WTC11 (cell line): ENCODE measurements at regions not wholly inside any gene's neighbourhood (a gene's known extent, or its start where the extent isn't known, plus 50 kb on each side); places are given as distances from the start of the nearest gene placed in this dataset.

Experiments used
- ESRRA ChIP-seq: sonication (generic); formaldehyde crosslinking; IDR thresholded peaks from 2 replicates; pipeline ENCODE4 v1.8.1; 2022; ENCODE audit warnings: mild to moderate bottlenecking, missing genetic modification reagents, borderline replicate concordance
- GABPB1 ChIP-seq: sonication (generic); formaldehyde crosslinking; IDR thresholded peaks from 2 replicates; pipeline ENCODE4 v1.8.1; 2023; ENCODE audit warnings: mild to moderate bottlenecking, missing genetic modification reagents
- GTF2I ChIP-seq: fragments of 250-450 bp; sonication (Bioruptor Pico); conservative IDR thresholded peaks from 2 replicates; pipeline ENCODE4 v1.4.0; 2021; ENCODE audit warnings: mild to moderate bottlenecking
- IRF2 ChIP-seq: sonication (generic); formaldehyde crosslinking; IDR thresholded peaks from 2 replicates; pipeline ENCODE4 v1.8.0; 2022; ENCODE audit warnings: low read depth, missing genetic modification reagents, borderline replicate concordance
- KAT7 ChIP-seq: sonication (generic); formaldehyde crosslinking; IDR thresholded peaks from 2 replicates; pipeline ENCODE4 v1.8.1; 2023; ENCODE audit warnings: missing genetic modification reagents, mild to moderate bottlenecking, borderline replicate concordance
- ZBTB21 ChIP-seq: sonication (generic); formaldehyde crosslinking; IDR thresholded peaks from 2 replicates; pipeline ENCODE4 v1.8.1; 2023; ENCODE audit warnings: mild to moderate bottlenecking, missing genetic modification reagents, borderline replicate concordance
- ZNF263 ChIP-seq: sonication (generic); formaldehyde crosslinking; IDR thresholded peaks from 2 replicates; pipeline ENCODE4 v1.8.1; 2022; ENCODE audit warnings: low read depth, mild to moderate bottlenecking, moderate library complexity, missing genetic modification reagents
- TF ChIP-seq, protein P1 (sequence below): sonication (generic); formaldehyde crosslinking; IDR thresholded peaks from 2 replicates; pipeline ENCODE4 v1.8.0; 2022; ENCODE audit warnings: mild to moderate bottlenecking, missing genetic modification reagents
- TF ChIP-seq, protein P2 (sequence below): sonication (generic); formaldehyde crosslinking; IDR thresholded peaks from 2 replicates; pipeline ENCODE4 v1.8.1; 2023; ENCODE audit warnings: mild to moderate bottlenecking, moderate library complexity, missing genetic modification reagents
- TF ChIP-seq, protein P3 (sequence below): sonication (generic); formaldehyde crosslinking; IDR thresholded peaks from 2 replicates; pipeline ENCODE4 v1.8.0; 2022; ENCODE audit warnings: missing genetic modification reagents
- TF ChIP-seq, protein P4 (sequence below): sonication (generic); formaldehyde crosslinking; IDR thresholded peaks from 2 replicates; pipeline ENCODE4 v1.8.1; 2023; ENCODE audit warnings: mild to moderate bottlenecking, missing genetic modification reagents, borderline replicate concordance
- TF ChIP-seq, protein P5 (sequence below): fragments of 250-450 bp; sonication (Bioruptor Pico); IDR thresholded peaks from 2 replicates; pipeline ENCODE4 v1.9.0; 2021; ENCODE audit warnings: mild to moderate bottlenecking
- TF ChIP-seq, protein P6 (sequence below): sonication (generic); formaldehyde crosslinking; IDR thresholded peaks from 2 replicates; pipeline ENCODE4 v1.8.0; 2023; ENCODE audit warnings: missing genetic modification reagents
- TF ChIP-seq, protein P7 (sequence below): fragments of 250-450 bp; sonication (Bioruptor Pico); conservative IDR thresholded peaks from 2 replicates; pipeline ENCODE4 v1.9.0; 2021; ENCODE audit warnings: mild to moderate bottlenecking

DNA sequence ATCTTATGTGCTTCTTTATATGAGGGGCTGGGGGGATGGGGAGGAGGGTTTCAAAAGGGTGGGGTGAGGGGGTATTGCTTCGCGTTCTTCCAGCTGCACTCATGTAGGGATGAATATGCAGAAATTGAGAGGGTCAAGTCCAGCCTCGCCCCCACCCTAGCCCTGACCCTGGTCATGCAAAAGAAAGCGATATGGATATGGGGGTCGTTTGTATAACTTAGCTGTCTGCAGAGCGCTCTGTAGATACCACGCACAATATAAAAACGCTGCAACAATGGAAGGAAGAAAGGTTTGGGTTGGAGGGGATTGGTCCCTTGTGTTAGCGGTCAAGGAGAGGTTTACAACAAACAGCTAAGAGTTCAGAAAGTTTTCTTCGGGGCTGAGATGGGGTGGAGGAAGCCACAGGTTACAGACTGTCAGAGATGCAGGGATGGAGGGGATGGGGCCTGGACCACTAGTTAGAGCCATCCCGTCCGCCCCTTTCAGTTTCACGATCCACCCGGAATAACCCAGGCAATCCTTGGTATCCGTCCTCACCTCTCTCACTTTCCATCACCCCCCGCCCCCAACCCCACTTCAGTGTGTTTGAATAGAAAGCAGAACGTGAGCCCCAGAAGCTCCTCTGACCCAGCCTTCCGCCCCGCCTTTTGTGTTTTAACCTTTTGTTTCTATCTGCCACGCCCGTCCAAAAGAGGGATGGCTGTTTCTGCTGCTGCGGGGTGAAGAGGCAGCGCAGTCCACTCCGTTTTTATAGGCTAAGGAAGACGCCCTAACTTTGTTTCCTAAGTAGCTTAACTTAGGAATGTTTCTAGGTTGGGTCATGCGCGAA, 73.5 kb downstream of the SOX4 start (continued):
- TF ChIP-seq, protein P1, sequence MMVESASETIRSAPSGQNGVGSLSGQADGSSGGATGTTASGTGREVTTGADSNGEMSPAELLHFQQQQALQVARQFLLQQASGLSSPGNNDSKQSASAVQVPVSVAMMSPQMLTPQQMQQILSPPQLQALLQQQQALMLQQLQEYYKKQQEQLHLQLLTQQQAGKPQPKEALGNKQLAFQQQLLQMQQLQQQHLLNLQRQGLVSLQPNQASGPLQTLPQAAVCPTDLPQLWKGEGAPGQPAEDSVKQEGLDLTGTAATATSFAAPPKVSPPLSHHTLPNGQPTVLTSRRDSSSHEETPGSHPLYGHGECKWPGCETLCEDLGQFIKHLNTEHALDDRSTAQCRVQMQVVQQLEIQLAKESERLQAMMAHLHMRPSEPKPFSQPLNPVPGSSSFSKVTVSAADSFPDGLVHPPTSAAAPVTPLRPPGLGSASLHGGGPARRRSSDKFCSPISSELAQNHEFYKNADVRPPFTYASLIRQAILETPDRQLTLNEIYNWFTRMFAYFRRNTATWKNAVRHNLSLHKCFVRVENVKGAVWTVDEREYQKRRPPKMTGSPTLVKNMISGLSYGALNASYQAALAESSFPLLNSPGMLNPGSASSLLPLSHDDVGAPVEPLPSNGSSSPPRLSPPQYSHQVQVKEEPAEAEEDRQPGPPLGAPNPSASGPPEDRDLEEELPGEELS: peak; percentile 50; the same call in 1 of the 2 replicates
- TF ChIP-seq, protein P2, sequence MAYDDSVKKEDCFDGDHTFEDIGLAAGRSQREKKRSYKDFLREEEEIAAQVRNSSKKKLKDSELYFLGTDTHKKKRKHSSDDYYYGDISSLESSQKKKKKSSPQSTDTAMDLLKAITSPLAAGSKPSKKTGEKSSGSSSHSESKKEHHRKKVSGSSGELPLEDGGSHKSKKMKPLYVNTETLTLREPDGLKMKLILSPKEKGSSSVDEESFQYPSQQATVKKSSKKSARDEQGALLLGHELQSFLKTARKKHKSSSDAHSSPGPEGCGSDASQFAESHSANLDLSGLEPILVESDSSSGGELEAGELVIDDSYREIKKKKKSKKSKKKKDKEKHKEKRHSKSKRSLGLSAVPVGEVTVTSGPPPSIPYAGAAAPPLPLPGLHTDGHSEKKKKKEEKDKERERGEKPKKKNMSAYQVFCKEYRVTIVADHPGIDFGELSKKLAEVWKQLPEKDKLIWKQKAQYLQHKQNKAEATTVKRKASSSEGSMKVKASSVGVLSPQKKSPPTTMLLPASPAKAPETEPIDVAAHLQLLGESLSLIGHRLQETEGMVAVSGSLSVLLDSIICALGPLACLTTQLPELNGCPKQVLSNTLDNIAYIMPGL (CRISPR knock-in tag): no peak
- TF ChIP-seq GABPB1 (CRISPR knock-in tag) (no peak), GTF2I (CRISPR knock-in tag) (no peak), ZNF263 (CRISPR knock-in tag) (no peak), ESRRA (CRISPR knock-in tag) (no peak), ZBTB21 (no peak), KAT7 (CRISPR knock-in tag) (no peak), IRF2 (CRISPR knock-in tag) (no peak)
- TF ChIP-seq, protein P3, sequence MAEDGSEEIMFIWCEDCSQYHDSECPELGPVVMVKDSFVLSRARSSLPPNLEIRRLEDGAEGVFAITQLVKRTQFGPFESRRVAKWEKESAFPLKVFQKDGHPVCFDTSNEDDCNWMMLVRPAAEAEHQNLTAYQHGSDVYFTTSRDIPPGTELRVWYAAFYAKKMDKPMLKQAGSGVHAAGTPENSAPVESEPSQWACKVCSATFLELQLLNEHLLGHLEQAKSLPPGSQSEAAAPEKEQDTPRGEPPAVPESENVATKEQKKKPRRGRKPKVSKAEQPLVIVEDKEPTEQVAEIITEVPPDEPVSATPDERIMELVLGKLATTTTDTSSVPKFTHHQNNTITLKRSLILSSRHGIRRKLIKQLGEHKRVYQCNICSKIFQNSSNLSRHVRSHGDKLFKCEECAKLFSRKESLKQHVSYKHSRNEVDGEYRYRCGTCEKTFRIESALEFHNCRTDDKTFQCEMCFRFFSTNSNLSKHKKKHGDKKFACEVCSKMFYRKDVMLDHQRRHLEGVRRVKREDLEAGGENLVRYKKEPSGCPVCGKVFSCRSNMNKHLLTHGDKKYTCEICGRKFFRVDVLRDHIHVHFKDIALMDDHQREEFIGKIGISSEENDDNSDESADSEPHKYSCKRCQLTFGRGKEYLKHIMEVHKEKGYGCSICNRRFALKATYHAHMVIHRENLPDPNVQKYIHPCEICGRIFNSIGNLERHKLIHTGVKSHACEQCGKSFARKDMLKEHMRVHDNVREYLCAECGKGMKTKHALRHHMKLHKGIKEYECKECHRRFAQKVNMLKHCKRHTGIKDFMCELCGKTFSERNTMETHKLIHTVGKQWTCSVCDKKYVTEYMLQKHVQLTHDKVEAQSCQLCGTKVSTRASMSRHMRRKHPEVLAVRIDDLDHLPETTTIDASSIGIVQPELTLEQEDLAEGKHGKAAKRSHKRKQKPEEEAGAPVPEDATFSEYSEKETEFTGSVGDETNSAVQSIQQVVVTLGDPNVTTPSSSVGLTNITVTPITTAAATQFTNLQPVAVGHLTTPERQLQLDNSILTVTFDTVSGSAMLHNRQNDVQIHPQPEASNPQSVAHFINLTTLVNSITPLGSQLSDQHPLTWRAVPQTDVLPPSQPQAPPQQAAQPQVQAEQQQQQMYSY: 0 out of 2 replicates have a peak, but pooled peaks have one; percentile 33
- TF ChIP-seq, protein P4, sequence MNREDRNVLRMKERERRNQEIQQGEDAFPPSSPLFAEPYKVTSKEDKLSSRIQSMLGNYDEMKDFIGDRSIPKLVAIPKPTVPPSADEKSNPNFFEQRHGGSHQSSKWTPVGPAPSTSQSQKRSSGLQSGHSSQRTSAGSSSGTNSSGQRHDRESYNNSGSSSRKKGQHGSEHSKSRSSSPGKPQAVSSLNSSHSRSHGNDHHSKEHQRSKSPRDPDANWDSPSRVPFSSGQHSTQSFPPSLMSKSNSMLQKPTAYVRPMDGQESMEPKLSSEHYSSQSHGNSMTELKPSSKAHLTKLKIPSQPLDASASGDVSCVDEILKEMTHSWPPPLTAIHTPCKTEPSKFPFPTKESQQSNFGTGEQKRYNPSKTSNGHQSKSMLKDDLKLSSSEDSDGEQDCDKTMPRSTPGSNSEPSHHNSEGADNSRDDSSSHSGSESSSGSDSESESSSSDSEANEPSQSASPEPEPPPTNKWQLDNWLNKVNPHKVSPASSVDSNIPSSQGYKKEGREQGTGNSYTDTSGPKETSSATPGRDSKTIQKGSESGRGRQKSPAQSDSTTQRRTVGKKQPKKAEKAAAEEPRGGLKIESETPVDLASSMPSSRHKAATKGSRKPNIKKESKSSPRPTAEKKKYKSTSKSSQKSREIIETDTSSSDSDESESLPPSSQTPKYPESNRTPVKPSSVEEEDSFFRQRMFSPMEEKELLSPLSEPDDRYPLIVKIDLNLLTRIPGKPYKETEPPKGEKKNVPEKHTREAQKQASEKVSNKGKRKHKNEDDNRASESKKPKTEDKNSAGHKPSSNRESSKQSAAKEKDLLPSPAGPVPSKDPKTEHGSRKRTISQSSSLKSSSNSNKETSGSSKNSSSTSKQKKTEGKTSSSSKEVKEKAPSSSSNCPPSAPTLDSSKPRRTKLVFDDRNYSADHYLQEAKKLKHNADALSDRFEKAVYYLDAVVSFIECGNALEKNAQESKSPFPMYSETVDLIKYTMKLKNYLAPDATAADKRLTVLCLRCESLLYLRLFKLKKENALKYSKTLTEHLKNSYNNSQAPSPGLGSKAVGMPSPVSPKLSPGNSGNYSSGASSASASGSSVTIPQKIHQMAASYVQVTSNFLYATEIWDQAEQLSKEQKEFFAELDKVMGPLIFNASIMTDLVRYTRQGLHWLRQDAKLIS: no peak; the same call in 1 of the 2 replicates
- TF ChIP-seq, protein P5, sequence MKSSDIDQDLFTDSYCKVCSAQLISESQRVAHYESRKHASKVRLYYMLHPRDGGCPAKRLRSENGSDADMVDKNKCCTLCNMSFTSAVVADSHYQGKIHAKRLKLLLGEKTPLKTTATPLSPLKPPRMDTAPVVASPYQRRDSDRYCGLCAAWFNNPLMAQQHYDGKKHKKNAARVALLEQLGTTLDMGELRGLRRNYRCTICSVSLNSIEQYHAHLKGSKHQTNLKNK (CRISPR knock-in tag): no peak
- TF ChIP-seq, protein P6, sequence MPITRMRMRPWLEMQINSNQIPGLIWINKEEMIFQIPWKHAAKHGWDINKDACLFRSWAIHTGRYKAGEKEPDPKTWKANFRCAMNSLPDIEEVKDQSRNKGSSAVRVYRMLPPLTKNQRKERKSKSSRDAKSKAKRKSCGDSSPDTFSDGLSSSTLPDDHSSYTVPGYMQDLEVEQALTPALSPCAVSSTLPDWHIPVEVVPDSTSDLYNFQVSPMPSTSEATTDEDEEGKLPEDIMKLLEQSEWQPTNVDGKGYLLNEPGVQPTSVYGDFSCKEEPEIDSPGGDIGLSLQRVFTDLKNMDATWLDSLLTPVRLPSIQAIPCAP (CRISPR knock-in tag): no peak
- TF ChIP-seq, protein P7, sequence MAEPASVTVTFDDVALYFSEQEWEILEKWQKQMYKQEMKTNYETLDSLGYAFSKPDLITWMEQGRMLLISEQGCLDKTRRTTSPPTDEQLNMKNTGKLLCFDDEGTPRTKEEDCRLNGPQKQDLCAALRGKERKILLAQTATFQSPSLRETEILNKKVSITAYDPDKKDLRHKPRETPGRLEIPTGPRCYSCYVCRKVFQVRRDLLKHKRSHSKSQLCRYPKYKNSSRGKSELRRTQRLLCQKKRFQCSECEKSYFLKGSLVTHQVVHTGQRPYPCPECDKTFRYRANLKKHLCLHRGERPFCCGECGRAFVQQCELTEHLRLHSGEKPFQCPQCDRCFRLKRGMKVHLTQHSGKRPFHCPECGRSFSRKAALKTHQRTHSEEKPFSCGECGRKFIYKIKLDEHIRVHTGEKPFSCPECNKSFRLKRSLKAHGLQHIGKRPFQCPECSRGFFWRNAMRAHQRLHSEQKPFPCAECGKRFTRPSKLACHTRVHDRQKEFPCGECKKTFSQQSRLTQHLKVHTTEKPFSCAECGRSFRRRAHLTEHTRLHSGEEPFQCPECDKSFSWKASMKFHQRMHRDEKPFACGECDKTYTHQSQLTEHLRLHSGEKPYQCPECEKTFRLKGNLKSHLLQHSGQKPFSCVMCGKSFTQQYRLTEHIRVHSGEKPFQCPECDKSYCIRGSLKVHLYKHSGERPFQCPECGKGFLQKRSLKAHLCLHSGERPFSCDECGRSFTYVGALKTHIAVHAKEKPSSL (CRISPR knock-in tag): no peak
- TF ChIP-seq, all 79 proteins: peak for 5
